Liver (tissue), 8 donors: ENCODE measurements at regions not wholly inside any gene's neighbourhood (a gene's known extent, or its start where the extent isn't known, plus 50 kb on each side); places are given as distances from the start of the nearest gene placed in this dataset.

ENCODE experiments used
- DNase-seq: peaks from one replicate; pipeline ENCODE4 v3.0.0-alpha.2; 2017; ENCODE audit warnings: low spot score
- H3K27ac ChIP-seq, 2 donors: one replicate each; pipeline ENCODE4 v1.7.0; 2013; ENCODE audit warnings: inconsistent platforms in 2 of 2, low read length in 2 of 2, control low read depth in 1 of 2, low read depth in 1 of 2, mild to moderate bottlenecking in 1 of 2
- H3K27me3 ChIP-seq, 4 donors: one replicate each; pipeline versions ENCODE4 v1.6.1 to v1.7.0; 2013; ENCODE audit warnings: low read length in 3 of 4, inconsistent platforms in 1 of 4, mild to moderate bottlenecking in 1 of 4, moderate library complexity in 1 of 4; ENCODE audit not compliant: control insufficient read depth in 4 of 4, insufficient read depth in 4 of 4
- H3K36me3 ChIP-seq, 4 donors: one replicate each; pipeline versions ENCODE4 v1.6.1 to v1.7.0; 2013; ENCODE audit warnings: low read length in 3 of 4, mild to moderate bottlenecking in 3 of 4, low read depth in 1 of 4, moderate library complexity in 1 of 4; ENCODE audit not compliant: control insufficient read depth in 4 of 4, insufficient read depth in 3 of 4
- H3K4me1 ChIP-seq, 4 donors: one replicate each; pipeline versions ENCODE4 v1.6.1 to v1.7.0; 2013; ENCODE audit warnings: low read length in 3 of 4, mild to moderate bottlenecking in 3 of 4, moderate library complexity in 1 of 4; ENCODE audit not compliant: control insufficient read depth in 4 of 4, insufficient read depth in 4 of 4
- H3K4me3 ChIP-seq, 3 donors: one replicate each; pipeline versions ENCODE4 v1.6.1 to v1.7.0; 2013; ENCODE audit warnings: low read length in 3 of 3, control low read depth in 1 of 3, low read depth in 1 of 3, mild to moderate bottlenecking in 1 of 3
- H3K9ac ChIP-seq, 2 donors: one replicate each; pipeline ENCODE4 v1.7.0; 2013; ENCODE audit warnings: low read length in 2 of 2, mild to moderate bottlenecking in 2 of 2, moderate library complexity in 2 of 2, control low read depth in 1 of 2, low read depth in 1 of 2
- H3K9me3 ChIP-seq, 4 donors: one replicate each; pipeline versions ENCODE4 v1.6.1 to v1.7.0; 2013; ENCODE audit warnings: low read length in 3 of 4; ENCODE audit not compliant: control insufficient read depth in 4 of 4
- ATF3 ChIP-seq: IDR thresholded peaks from 2 replicates; pipeline ENCODE4 v1.6.1; 2016; ENCODE audit warnings: antibody characterized with exemption
- EGR1 ChIP-seq, 2 donors: IDR thresholded peaks; 2 replicates each; pipeline ENCODE4 v1.6.1; 2016 to 2018; ENCODE audit warnings: antibody characterized with exemption in 2 of 2, low read depth in 2 of 2
- FOXA2 ChIP-seq: IDR thresholded peaks from 2 replicates; pipeline ENCODE4 v1.6.1; 2016; ENCODE audit warnings: antibody characterized with exemption
- GABPA ChIP-seq, 2 donors: IDR thresholded peaks in 1 of 2; conservative IDR thresholded peaks in 1 of 2; 2 replicates each; pipeline ENCODE4 v1.6.1; 2016; ENCODE audit warnings: antibody characterized with exemption in 2 of 2, mild to moderate bottlenecking in 1 of 2, moderate library complexity in 1 of 2
- HNF4A ChIP-seq, 2 donors: conservative IDR thresholded peaks; 2 replicates each; pipeline ENCODE4 v1.6.1; 2016; ENCODE audit warnings: antibody characterized with exemption in 2 of 2, mild to moderate bottlenecking in 2 of 2
- HNF4G ChIP-seq: IDR thresholded peaks from 2 replicates; pipeline ENCODE4 v1.6.1; 2016; ENCODE audit warnings: antibody characterized with exemption
- JUND ChIP-seq, 2 donors: IDR thresholded peaks; 2 replicates each; pipeline ENCODE4 v1.6.1; 2016; ENCODE audit warnings: antibody characterized with exemption in 2 of 2
- NR2F2 ChIP-seq: IDR thresholded peaks from 2 replicates; pipeline ENCODE4 v1.6.1; 2016; ENCODE audit warnings: antibody characterized with exemption
- RAD21 ChIP-seq, 2 donors: IDR thresholded peaks; 2 replicates each; pipeline ENCODE4 v1.6.1; 2016; ENCODE audit warnings: antibody characterized with exemption in 2 of 2, mild to moderate bottlenecking in 2 of 2
- RXRA ChIP-seq, 2 donors: IDR thresholded peaks; 2 replicates each; pipeline ENCODE4 v1.6.1; 2017 to 2018; ENCODE audit warnings: antibody characterized with exemption in 2 of 2, mild to moderate bottlenecking in 1 of 2
- SP1 ChIP-seq: IDR thresholded peaks from 2 replicates; pipeline ENCODE4 v1.6.1; 2018; ENCODE audit warnings: antibody characterized with exemption, mild to moderate bottlenecking
- YY1 ChIP-seq: IDR thresholded peaks from 2 replicates; pipeline ENCODE4 v1.6.1; 2016; ENCODE audit warnings: antibody characterized with exemption, mild to moderate bottlenecking
- WGBS: extraction: QIAGEN DNeasy Blood & Tissue Kit; methylation state at CpG from one replicate; pipeline ENCODE4 v1.1.7; 2013; 5-methylcytosine and 5-hydroxymethylcytosine counted together
- TF ChIP-seq, protein P1 (sequence below): IDR thresholded peaks from 2 replicates; pipeline ENCODE4 v1.6.1; 2016; ENCODE audit warnings: antibody characterized with exemption, mild to moderate bottlenecking
- TF ChIP-seq, protein P2 (sequence below): fragments of 150-350 bp; IDR thresholded peaks from 2 replicates; pipeline ENCODE4 v1.5.1; 2017; ENCODE audit warnings: improper control_type of control experiment, low read depth, low read length; ENCODE audit not compliant: missing input control
- TF ChIP-seq, protein P3 (sequence below): IDR thresholded peaks from 2 replicates; pipeline ENCODE4 v1.6.1; 2016; ENCODE audit warnings: antibody characterized with exemption
- TF ChIP-seq, protein P4 (sequence below): IDR thresholded peaks from 2 replicates; pipeline ENCODE4 v1.6.1; 2016; ENCODE audit warnings: antibody characterized with exemption
- donor health status: healthy.
- donor health status: healthy.
- donor health status: healthy.
- donor health status: healthy.
- donor health status: healthy.

DNA sequence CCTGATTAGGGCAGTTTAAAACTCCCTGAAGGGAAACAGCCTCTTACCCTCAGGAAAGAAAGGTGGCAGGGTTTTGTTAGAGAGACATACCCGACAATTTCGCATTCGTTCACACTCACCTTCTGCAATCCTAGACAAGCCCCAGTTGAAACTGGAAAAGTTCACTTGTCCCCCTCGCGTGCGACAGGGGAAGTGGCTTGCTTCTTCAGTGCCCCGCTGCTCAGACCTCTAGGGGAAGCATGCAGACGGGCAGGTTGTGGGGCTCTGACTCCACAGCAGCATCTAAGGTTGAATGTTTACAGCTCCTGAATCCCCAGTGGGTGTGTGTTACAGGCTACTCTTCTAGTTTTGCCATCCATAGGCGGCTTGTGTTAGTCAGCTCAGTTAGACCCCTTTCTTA is 575.7 kb upstream of the ACO1 start (continued):
- TF ChIP-seq HNF4G = no peak

DNA sequence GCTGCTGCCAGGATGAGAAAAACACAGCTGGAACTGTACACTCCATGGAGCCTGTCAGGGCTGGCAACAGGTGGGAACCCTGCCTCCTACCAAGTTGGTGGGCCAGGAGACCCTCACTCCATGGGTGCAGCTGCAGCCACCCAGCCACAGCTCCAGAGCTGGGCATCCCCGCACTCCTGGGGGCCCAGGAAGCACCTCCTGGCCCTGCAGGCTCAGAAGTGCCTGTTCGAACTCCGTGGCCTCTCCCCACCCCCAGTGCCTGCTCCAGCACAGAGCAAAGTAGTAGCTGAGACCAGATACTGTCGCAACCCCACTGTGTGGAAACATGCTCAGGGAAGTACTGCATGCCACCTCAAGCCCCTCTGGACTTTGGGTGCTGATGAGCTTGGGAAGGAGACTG is 564.0 kb upstream of the ACO1 start:
- DNase-seq = no peak
- no peak overlapping the region for H3K4me3 ChIP-seq
- H3K27me3 ChIP-seq = no peaks in the 10 kb centered on the region
- no peak overlapping the region for H3K9ac ChIP-seq
- no peak overlapping the region for H3K27ac ChIP-seq
- H3K9me3 ChIP-seq = no peaks in the 10 kb centered on the region
- TF ChIP-seq NR2F2 = no peak
- TF ChIP-seq, protein P1, sequence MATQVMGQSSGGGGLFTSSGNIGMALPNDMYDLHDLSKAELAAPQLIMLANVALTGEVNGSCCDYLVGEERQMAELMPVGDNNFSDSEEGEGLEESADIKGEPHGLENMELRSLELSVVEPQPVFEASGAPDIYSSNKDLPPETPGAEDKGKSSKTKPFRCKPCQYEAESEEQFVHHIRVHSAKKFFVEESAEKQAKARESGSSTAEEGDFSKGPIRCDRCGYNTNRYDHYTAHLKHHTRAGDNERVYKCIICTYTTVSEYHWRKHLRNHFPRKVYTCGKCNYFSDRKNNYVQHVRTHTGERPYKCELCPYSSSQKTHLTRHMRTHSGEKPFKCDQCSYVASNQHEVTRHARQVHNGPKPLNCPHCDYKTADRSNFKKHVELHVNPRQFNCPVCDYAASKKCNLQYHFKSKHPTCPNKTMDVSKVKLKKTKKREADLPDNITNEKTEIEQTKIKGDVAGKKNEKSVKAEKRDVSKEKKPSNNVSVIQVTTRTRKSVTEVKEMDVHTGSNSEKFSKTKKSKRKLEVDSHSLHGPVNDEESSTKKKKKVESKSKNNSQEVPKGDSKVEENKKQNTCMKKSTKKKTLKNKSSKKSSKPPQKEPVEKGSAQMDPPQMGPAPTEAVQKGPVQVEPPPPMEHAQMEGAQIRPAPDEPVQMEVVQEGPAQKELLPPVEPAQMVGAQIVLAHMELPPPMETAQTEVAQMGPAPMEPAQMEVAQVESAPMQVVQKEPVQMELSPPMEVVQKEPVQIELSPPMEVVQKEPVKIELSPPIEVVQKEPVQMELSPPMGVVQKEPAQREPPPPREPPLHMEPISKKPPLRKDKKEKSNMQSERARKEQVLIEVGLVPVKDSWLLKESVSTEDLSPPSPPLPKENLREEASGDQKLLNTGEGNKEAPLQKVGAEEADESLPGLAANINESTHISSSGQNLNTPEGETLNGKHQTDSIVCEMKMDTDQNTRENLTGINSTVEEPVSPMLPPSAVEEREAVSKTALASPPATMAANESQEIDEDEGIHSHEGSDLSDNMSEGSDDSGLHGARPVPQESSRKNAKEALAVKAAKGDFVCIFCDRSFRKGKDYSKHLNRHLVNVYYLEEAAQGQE = no peak
- no peak for TF ChIP-seq GABPA (IDR thresholded peaks at IDR 0.05 in 1 of 2, conservative IDR thresholded peaks at IDR 0.05 in 1 of 2)
- TF ChIP-seq, protein P2, sequence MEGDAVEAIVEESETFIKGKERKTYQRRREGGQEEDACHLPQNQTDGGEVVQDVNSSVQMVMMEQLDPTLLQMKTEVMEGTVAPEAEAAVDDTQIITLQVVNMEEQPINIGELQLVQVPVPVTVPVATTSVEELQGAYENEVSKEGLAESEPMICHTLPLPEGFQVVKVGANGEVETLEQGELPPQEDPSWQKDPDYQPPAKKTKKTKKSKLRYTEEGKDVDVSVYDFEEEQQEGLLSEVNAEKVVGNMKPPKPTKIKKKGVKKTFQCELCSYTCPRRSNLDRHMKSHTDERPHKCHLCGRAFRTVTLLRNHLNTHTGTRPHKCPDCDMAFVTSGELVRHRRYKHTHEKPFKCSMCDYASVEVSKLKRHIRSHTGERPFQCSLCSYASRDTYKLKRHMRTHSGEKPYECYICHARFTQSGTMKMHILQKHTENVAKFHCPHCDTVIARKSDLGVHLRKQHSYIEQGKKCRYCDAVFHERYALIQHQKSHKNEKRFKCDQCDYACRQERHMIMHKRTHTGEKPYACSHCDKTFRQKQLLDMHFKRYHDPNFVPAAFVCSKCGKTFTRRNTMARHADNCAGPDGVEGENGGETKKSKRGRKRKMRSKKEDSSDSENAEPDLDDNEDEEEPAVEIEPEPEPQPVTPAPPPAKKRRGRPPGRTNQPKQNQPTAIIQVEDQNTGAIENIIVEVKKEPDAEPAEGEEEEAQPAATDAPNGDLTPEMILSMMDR = no peak
- TF ChIP-seq, protein P3, sequence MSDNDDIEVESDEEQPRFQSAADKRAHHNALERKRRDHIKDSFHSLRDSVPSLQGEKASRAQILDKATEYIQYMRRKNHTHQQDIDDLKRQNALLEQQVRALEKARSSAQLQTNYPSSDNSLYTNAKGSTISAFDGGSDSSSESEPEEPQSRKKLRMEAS = no peak
- no peak for TF ChIP-seq FOXA2
- no peak for TF ChIP-seq RXRA (IDR thresholded peaks at IDR 0.05)
- TF ChIP-seq SP1 = no peak
- TF ChIP-seq EGR1 (IDR thresholded peaks at IDR 0.05; ENCODE audit: low read depth in 2 of 2) = no peak
- peaks cover 0 to 12% (median 3%) of the 10 kb centered on the region in 4 donors for H3K4me1 ChIP-seq
- H3K36me3 ChIP-seq = no peaks in the 10 kb centered on the region
- 88% methylated on average over 4 of the region's 4 CpGs for WGBS

DNA sequence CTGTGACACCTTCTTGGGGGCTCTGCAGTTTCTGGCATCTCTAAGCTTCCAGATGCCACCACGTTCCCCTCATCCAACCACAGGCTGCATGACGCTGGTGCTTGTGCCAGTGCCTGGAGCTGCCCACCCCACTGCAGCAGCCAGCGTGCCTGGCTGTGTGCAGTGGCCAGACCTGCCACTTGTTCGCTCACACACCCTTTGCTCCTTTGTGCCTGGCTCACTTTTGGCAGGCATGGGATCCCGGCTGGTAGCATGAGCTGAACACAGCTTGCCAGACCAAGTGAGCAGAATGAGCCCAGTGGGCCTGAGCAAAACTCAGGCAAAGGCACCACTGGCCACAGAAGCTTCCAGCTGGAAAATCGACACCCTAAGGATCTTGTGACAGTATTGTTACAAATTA is 562.9 kb upstream of the ACO1 start:
- DNase-seq = no peak
- WGBS = 81% methylated on average over 6 of the region's 6 CpGs
- no peak for TF ChIP-seq FOXA2
- no peak for TF ChIP-seq HNF4G
- TF ChIP-seq, protein P4, sequence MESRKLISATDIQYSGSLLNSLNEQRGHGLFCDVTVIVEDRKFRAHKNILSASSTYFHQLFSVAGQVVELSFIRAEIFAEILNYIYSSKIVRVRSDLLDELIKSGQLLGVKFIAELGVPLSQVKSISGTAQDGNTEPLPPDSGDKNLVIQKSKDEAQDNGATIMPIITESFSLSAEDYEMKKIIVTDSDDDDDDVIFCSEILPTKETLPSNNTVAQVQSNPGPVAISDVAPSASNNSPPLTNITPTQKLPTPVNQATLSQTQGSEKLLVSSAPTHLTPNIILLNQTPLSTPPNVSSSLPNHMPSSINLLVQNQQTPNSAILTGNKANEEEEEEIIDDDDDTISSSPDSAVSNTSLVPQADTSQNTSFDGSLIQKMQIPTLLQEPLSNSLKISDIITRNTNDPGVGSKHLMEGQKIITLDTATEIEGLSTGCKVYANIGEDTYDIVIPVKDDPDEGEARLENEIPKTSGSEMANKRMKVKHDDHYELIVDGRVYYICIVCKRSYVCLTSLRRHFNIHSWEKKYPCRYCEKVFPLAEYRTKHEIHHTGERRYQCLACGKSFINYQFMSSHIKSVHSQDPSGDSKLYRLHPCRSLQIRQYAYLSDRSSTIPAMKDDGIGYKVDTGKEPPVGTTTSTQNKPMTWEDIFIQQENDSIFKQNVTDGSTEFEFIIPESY = no peak
- no peak for TF ChIP-seq HNF4A (conservative IDR thresholded peaks at IDR 0.05)
- TF ChIP-seq EGR1 (IDR thresholded peaks at IDR 0.05; ENCODE audit: low read depth in 2 of 2) = no peak
- TF ChIP-seq ATF3 = no peak
- TF ChIP-seq, protein P2 = no peak
- TF ChIP-seq YY1 = no peak
- TF ChIP-seq RXRA (IDR thresholded peaks at IDR 0.05) = no peak
- TF ChIP-seq, protein P3 = no peak
- no peak for TF ChIP-seq JUND (IDR thresholded peaks at IDR 0.05)
- no peak for TF ChIP-seq NR2F2
- no peak for TF ChIP-seq GABPA (IDR thresholded peaks at IDR 0.05 in 1 of 2, conservative IDR thresholded peaks at IDR 0.05 in 1 of 2)
- no peak for TF ChIP-seq RAD21 (IDR thresholded peaks at IDR 0.05)

More for the DNA sequence above, 562.9 kb upstream of the ACO1 start:
- no peaks in the 10 kb centered on the region for H3K9me3 ChIP-seq
- H3K9ac ChIP-seq = no peak overlapping the region
- no peaks in the 10 kb centered on the region for H3K36me3 ChIP-seq
- no peak overlapping the region for H3K27ac ChIP-seq
- no peak overlapping the region for H3K4me3 ChIP-seq
- peaks cover 0 to 3% (median 0%) of the 10 kb centered on the region in 4 donors for H3K27me3 ChIP-seq
- peaks cover 0 to 15% (median 3%) of the 10 kb centered on the region in 4 donors for H3K4me1 ChIP-seq
